Endothelial cell of umbilical vein (primary cell): ENCODE measurements at regions not wholly inside any gene's neighbourhood (a gene's known extent, or its start where the extent isn't known, plus 50 kb on each side); places are given as distances from the start of the nearest gene placed in this dataset.

ENCODE experiments used
- BruUV-seq: library from RNA; stranded (reverse); fragments of 400-500 nt; replicated peaks from 2 replicates; lab custom pipeline; 2021; lab: Mats Ljungman, UMichigan
- CTCF ChIA-PET: fragments of 300-600, 350-600 bp; sonication (Branson Sonifier 250); formaldehyde crosslinking; loops from one replicate; lab custom pipeline; 2021; ENCODE audit warnings: antibody characterized with exemption, inconsistent platforms; lab: Charles Lee
- POLR2A ChIA-PET: fragments of 300-600, 350-600 bp; sonication (Branson Sonifier 250); formaldehyde crosslinking; loops from one replicate; lab custom pipeline; 2021; ENCODE audit warnings: antibody characterized with exemption, inconsistent platforms; lab: Charles Lee
- DNase-seq: peaks from one replicate; pipeline ENCODE4 v3.0.0-alpha.2; 2011; ENCODE audit warnings: low read depth, low spot score
- FAIRE-seq: peaks from 2 replicates; lab custom pipeline; 2011; peaks lifted over from hg19 to GRCh38; lab: Jason Lieb, UNC
- H2AFZ ChIP-seq: 2 replicates; pipeline ENCODE4 v1.6.0; 2012; ENCODE audit warnings: low read depth, low read length, control low read depth, inconsistent platforms
- H3K27ac ChIP-seq: 2 replicates; pipeline ENCODE4 v1.5.1; 2011; ENCODE audit warnings: low read depth, mild to moderate bottlenecking, control low read depth, low read length, moderate library complexity; ENCODE audit not compliant: insufficient read depth
- H3K27me3 ChIP-seq, 2 experiments: 2 replicates each; pipeline versions ENCODE4 v1.6.0 to v1.6.1; 2011; ENCODE audit warnings: low read length in 2 of 2, mixed read lengths in 1 of 2; ENCODE audit not compliant: control insufficient read depth in 2 of 2, insufficient read depth in 2 of 2
- H3K36me3 ChIP-seq, 2 experiments: 2 replicates in 1 of 2; 3 replicates in 1 of 2; pipeline ENCODE4 v1.5.1; 2011; ENCODE audit warnings: low read length in 2 of 2, mild to moderate bottlenecking in 1 of 2, moderate library complexity in 1 of 2; ENCODE audit not compliant: control insufficient read depth in 2 of 2, insufficient read depth in 2 of 2; ENCODE audit errors: extremely low read depth in 1 of 2
- H3K4me1 ChIP-seq: 3 replicates; pipeline ENCODE4 v1.5.1; 2011; ENCODE audit warnings: mild to moderate bottlenecking, low read length; ENCODE audit not compliant: control insufficient read depth, insufficient read depth; ENCODE audit errors: extremely low read depth
- H3K4me2 ChIP-seq: 2 replicates; pipeline ENCODE4 v1.6.1; 2011; ENCODE audit warnings: low read length, control low read depth, mixed read lengths; ENCODE audit not compliant: insufficient read depth
- H3K4me3 ChIP-seq, 3 experiments: fragments of 200-600 bp in 1 of 3; sonication (generic), shearing (Covaris generic) in 1 of 3; replicated peaks in 1 of 3; 2 replicates each; pipeline ENCODE4 v1.5.1; 2011 to 2016; ENCODE audit warnings: control low read depth in 3 of 3, low read length in 3 of 3, mild to moderate bottlenecking in 2 of 3, inconsistent platforms in 1 of 3, low read depth in 1 of 3, moderate library complexity in 1 of 3; ENCODE audit not compliant: insufficient read depth in 1 of 3
- H3K79me2 ChIP-seq: 2 replicates; pipeline ENCODE4 v1.6.0; 2012; ENCODE audit warnings: low read length, inconsistent platforms; ENCODE audit not compliant: control insufficient read depth, insufficient read depth
- H3K9ac ChIP-seq: replicated peaks from 2 replicates; pipeline ENCODE3; 2011; ENCODE audit warnings: low read length, control low read depth; ENCODE audit not compliant: insufficient read depth; ENCODE audit errors: extremely low read depth
- H3K9me1 ChIP-seq: replicated peaks from 3 replicates; pipeline ENCODE4 v1.6.0; 2011; ENCODE audit warnings: mild to moderate bottlenecking, low read length; ENCODE audit not compliant: control insufficient read depth, insufficient read depth; ENCODE audit errors: extremely low read depth
- H3K9me3 ChIP-seq: replicated peaks from 2 replicates; pipeline ENCODE4 v1.5.1; 2012; ENCODE audit warnings: low read length, inconsistent platforms; ENCODE audit not compliant: control insufficient read depth, insufficient read depth
- H4K20me1 ChIP-seq: replicated peaks from 2 replicates; pipeline ENCODE3; 2011; ENCODE audit warnings: mild to moderate bottlenecking, low read length; ENCODE audit not compliant: control insufficient read depth, insufficient read depth; ENCODE audit errors: extremely low read depth
- CTCF ChIP-seq, 2 donors: IDR thresholded peaks; 1 replicate in 1 of 2; 2 replicates in 1 of 2; pipeline ENCODE4 v1.5.1; 2011; ENCODE audit warnings: low read length in 2 of 2, mild to moderate bottlenecking in 2 of 2, moderate library complexity in 2 of 2, control low read depth in 1 of 2, inconsistent platforms in 1 of 2, low read depth in 1 of 2; ENCODE audit not compliant: insufficient read depth in 1 of 2; ENCODE audit errors: extremely low read depth in 1 of 2
- EZH2 ChIP-seq: IDR thresholded peaks from 2 replicates; pipeline ENCODE4 v1.6.1; 2012; ENCODE audit warnings: borderline replicate concordance, low read depth, mild to moderate bottlenecking, moderate library complexity, low read length, inconsistent platforms; ENCODE audit not compliant: severe bottlenecking
- FOS ChIP-seq: IDR thresholded peaks from 2 replicates; pipeline ENCODE4 v1.6.1; 2011; ENCODE audit warnings: mild to moderate bottlenecking, low read length, moderate library complexity, borderline replicate concordance; ENCODE audit not compliant: insufficient read depth
- GATA2 ChIP-seq: IDR thresholded peaks from 2 replicates; pipeline ENCODE4 v1.7.0; 2011; ENCODE audit warnings: low read depth, mild to moderate bottlenecking, moderate library complexity, mixed read lengths, low read length; ENCODE audit not compliant: insufficient read length, insufficient read depth
- JUN ChIP-seq: IDR thresholded peaks from 2 replicates; pipeline ENCODE4 v1.6.1; 2011; ENCODE audit warnings: borderline replicate concordance, low read depth; ENCODE audit not compliant: insufficient read length, insufficient read depth
- MAX ChIP-seq: IDR thresholded peaks from 2 replicates; pipeline ENCODE4 v1.6.1; 2011; ENCODE audit not compliant: insufficient read depth, insufficient read length
- MYC ChIP-seq: IDR thresholded peaks from one replicate; pipeline ENCODE4 v1.6.1; 2011; ENCODE audit warnings: mild to moderate bottlenecking, low read depth, low read length
- POLR2A ChIP-seq: IDR thresholded peaks from 2 replicates; pipeline ENCODE4 v1.6.1; 2012; ENCODE audit warnings: low read depth, mild to moderate bottlenecking, control low read depth, low read length
- POLR2AphosphoS5 ChIP-seq: IDR thresholded peaks from 2 replicates; pipeline ENCODE4 v1.6.1; 2012; ENCODE audit warnings: low read depth, mild to moderate bottlenecking, control low read depth, low read length, moderate library complexity; ENCODE audit not compliant: insufficient read depth
- dilution Hi-C: fragments of 300-500 bp; cut with MboI; formaldehyde crosslinking; loops from one replicate; pipeline ENCODE4 v1.15.0; 2019; ENCODE audit warnings: low sequenced_read_pairs; ENCODE audit not compliant: extremely low pct_ligation_motif_present
- intact Hi-C: fragments of 100-400 bp; cut with micrococcal nuclease; formaldehyde crosslinking; loops from one replicate; pipeline ENCODE4 v1.10.0; 2022

GRCh38 chr5:174827558-174827957 lies 103.2 kb downstream of the MSX2 start:
- no peak overlapping the region for H3K4me2 ChIP-seq
- DNase-seq: no peak
- no peaks in the 10 kb centered on the region for H3K79me2 ChIP-seq
- H3K9me3 ChIP-seq: no peaks in the 10 kb centered on the region
- dilution Hi-C loops: no loop called here
- no peaks in the 10 kb centered on the region for H3K9me1 ChIP-seq
- H4K20me1 ChIP-seq: no peaks in the 10 kb centered on the region
- H3K4me3 ChIP-seq: no peak overlapping the region
- H3K4me1 ChIP-seq: no peaks in the 10 kb centered on the region
- CTCF ChIA-PET: no interaction called here
- TF ChIP-seq MYC: no peak
- TF ChIP-seq GATA2: no peak
- TF ChIP-seq FOS: no peak
- no peak for TF ChIP-seq EZH2
- no peak for TF ChIP-seq JUN
- TF ChIP-seq CTCF (IDR thresholded peaks at IDR 0.05; ENCODE audit: extremely low read depth in 1 of 2, insufficient read depth in 1 of 2, low read depth in 1 of 2, low read length in 2 of 2): no peak
- no peak for TF ChIP-seq POLR2AphosphoS5
- TF ChIP-seq MAX: no peak
- no peak for TF ChIP-seq POLR2A
- no peaks in the 10 kb centered on the region for H3K27me3 ChIP-seq
- intact Hi-C loops: no loop called here
- POLR2A ChIA-PET: no interaction called here
- FAIRE-seq: no peak
- H3K9ac ChIP-seq: no peak overlapping the region
- H2AFZ ChIP-seq: no peak overlapping the region
- H3K27ac ChIP-seq: no peak overlapping the region
- H3K36me3 ChIP-seq: no peaks in the 10 kb centered on the region
- BruUV-seq: no TSS peak
